ENCODE measurements at regions not wholly inside any gene's neighbourhood (a gene's known extent, or its start where the extent isn't known, plus 50 kb on each side); places are given as distances from the start of the nearest gene placed in this dataset.

DNA sequence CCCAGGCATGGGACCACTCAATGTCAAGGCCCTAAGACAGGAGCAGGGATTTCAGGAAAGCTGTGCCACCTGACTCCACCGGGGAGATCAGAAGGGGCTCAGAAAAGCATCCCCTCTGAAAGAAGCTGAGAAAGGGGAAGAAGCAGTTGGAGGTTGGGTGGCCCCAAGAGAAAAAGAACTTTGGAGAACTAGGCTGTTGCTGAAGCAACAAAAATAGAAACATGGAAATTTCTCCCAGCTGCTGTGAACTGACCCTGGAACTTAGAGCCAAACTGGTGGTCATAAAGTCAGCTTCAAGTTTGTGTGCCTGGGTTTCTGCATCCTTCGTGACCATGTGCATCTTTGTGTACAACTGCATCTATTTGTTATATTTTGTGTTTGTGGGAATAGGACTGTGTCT lies 534.5 kb downstream of the MAFB start:
- no TSS peak for BruUV-seq (replicated peaks)
- H3K4me1 ChIP-seq (replicated peaks; ENCODE audit: insufficient read depth), result no peaks in the 10 kb centered on the region
- intact Hi-C loops (cut with micrococcal nuclease; ENCODE audit: unreplicated experiment), result no loop called here
- TF ChIP-seq CTCF (conservative IDR thresholded peaks at IDR 0.05), result no peak
- no peak for TF ChIP-seq EZH2 (IDR thresholded peaks at IDR 0.05; ENCODE audit: low read depth)
- H2AFZ ChIP-seq, result no peak overlapping the region
- no peak overlapping the region for H3K4me3 ChIP-seq
- CTCF ChIA-PET, result no interaction called here
- no peaks in the 10 kb centered on the region for H3K9me2 ChIP-seq (ENCODE audit: insufficient read depth)
- H3F3A ChIP-seq (ENCODE audit: insufficient read depth, low read depth), result no peaks in the 10 kb centered on the region
- POLR2A ChIA-PET (ENCODE audit: unreplicated experiment), result no interaction called here
- peaks cover 30% of the 10 kb centered on the region for H3K27me3 ChIP-seq (ENCODE audit: insufficient read depth, low read depth)
- no peaks in the 10 kb centered on the region for H4K20me1 ChIP-seq (ENCODE audit: insufficient read depth)
- H3K9me3 ChIP-seq (ENCODE audit: insufficient read depth, low read depth), result no peaks in the 10 kb centered on the region
- H3K4me2 ChIP-seq, result no peak overlapping the region
- no peak for DNase-seq
- no peaks in the 10 kb centered on the region for H3K79me2 ChIP-seq (ENCODE audit: low read depth)
- H3K27ac ChIP-seq, result no peak overlapping the region
- H3K36me3 ChIP-seq (ENCODE audit: low read depth), result no peaks in the 10 kb centered on the region

DNA sequence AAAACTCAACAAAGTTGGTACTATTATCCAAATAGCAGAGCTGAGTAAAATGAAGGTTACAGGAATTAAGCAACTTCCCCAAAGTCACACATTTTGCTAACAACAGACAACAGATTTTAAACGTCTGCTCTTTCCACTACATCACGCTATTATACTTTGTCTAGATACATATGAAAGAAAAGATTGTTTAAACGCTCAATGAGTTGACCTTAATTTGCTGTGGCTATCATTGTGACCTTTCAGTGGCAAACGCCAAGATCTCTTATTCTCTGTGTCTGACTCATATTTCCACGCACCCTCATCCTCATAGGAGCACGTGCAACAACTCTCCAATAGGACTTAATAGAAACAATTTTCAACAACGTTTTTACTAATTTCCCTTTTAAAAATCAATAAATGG lies 540.1 kb downstream of the MAFB start:
- no peaks in the 10 kb centered on the region for H3K36me3 ChIP-seq (ENCODE audit: low read depth)
- H3K4me3 ChIP-seq, result no peak overlapping the region
- no peaks in the 10 kb centered on the region for H3F3A ChIP-seq (ENCODE audit: insufficient read depth, low read depth)
- H3K4me1 ChIP-seq (replicated peaks; ENCODE audit: insufficient read depth), result no peaks in the 10 kb centered on the region
- no peaks in the 10 kb centered on the region for H3K79me2 ChIP-seq (ENCODE audit: low read depth)
- H3K27me3 ChIP-seq (ENCODE audit: insufficient read depth, low read depth), result no peaks in the 10 kb centered on the region
- H3K9me2 ChIP-seq (ENCODE audit: insufficient read depth), result no peaks in the 10 kb centered on the region
- TF ChIP-seq EZH2 (IDR thresholded peaks at IDR 0.05; ENCODE audit: low read depth) (no peak), CTCF (conservative IDR thresholded peaks at IDR 0.05) (no peak)
- ChIA-PET POLR2A (ENCODE audit: unreplicated experiment) (no interaction called here), CTCF (no interaction called here)
- H3K27ac ChIP-seq, result no peak overlapping the region
- BruUV-seq (replicated peaks), result no TSS peak
- H2AFZ ChIP-seq, result no peak overlapping the region
- no peak for DNase-seq
- no peaks in the 10 kb centered on the region for H3K9me3 ChIP-seq (ENCODE audit: insufficient read depth, low read depth)
- intact Hi-C loops (cut with micrococcal nuclease; ENCODE audit: unreplicated experiment), result no loop called here
- H4K20me1 ChIP-seq (ENCODE audit: insufficient read depth), result no peaks in the 10 kb centered on the region
- H3K4me2 ChIP-seq, result no peak overlapping the region

DNA sequence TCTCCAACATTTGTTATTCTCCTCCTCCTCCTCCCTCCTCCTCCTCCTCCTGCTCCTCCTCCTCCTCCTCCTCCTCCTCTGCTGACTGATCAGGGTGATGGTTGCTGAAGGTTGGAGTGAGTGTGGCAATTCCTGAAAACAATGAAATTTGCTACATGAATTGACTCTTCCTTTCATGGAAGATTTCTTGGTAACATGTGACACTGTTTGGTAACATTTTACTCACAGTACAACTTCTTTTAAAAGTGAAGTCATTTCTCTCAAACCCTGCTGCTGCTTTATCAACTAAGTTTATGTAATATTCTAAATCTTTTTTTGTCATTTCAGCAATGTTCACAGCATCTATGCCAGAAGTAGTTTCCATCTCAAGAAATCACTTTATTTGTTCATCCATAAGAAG lies 543.0 kb downstream of the MAFB start:
- Histone ChIP-seq H2AFZ (no peak overlapping the region), H3K27ac (no peak overlapping the region), H3K4me1 (replicated peaks; ENCODE audit: insufficient read depth) (no peaks in the 10 kb centered on the region), H3K9me2 (ENCODE audit: insufficient read depth) (no peaks in the 10 kb centered on the region), H3K4me3 (no peak overlapping the region), H3K79me2 (ENCODE audit: low read depth) (no peaks in the 10 kb centered on the region), H4K20me1 (ENCODE audit: insufficient read depth) (no peaks in the 10 kb centered on the region), H3K27me3 (ENCODE audit: insufficient read depth, low read depth) (no peaks in the 10 kb centered on the region), H3K4me2 (no peak overlapping the region), H3K36me3 (ENCODE audit: low read depth) (no peaks in the 10 kb centered on the region), H3F3A (ENCODE audit: insufficient read depth, low read depth) (no peaks in the 10 kb centered on the region), H3K9me3 (ENCODE audit: insufficient read depth, low read depth) (no peaks in the 10 kb centered on the region)
- intact Hi-C loops (cut with micrococcal nuclease; ENCODE audit: unreplicated experiment), result no loop called here
- POLR2A ChIA-PET (ENCODE audit: unreplicated experiment), result no interaction called here
- DNase-seq, result no peak
- CTCF ChIA-PET, result no interaction called here
- TF ChIP-seq CTCF (conservative IDR thresholded peaks at IDR 0.05) (no peak), EZH2 (IDR thresholded peaks at IDR 0.05; ENCODE audit: low read depth) (no peak)
- BruUV-seq (replicated peaks), result no TSS peak
